ENCODE measurements at regions not wholly inside any gene's neighbourhood (a gene's known extent, or its start where the extent isn't known, plus 50 kb on each side); places are given as distances from the start of the nearest gene placed in this dataset.

- TF ChIP-seq ARNTL (CRISPR knock-in tag; IDR thresholded peaks at IDR 0.05; ENCODE audit: borderline replicate concordance, low read depth) = no peak
- TF ChIP-seq CREB5 (CRISPR knock-in tag; IDR thresholded peaks at IDR 0.05; ENCODE audit: low read depth) = no peak
- no peak for TF ChIP-seq ZFP3 (CRISPR knock-in tag; IDR thresholded peaks at IDR 0.05)
- TF ChIP-seq ZC3H10 (CRISPR knock-in tag; IDR thresholded peaks at IDR 0.05) = no peak
- TF ChIP-seq RARB (CRISPR knock-in tag; IDR thresholded peaks at IDR 0.05) = no peak
- no peak for TF ChIP-seq PATZ1 (CRISPR knock-in tag; IDR thresholded peaks at IDR 0.05; ENCODE audit: borderline replicate concordance)
- TF ChIP-seq TSHZ2 (CRISPR knock-in tag; IDR thresholded peaks at IDR 0.05) = no peak
- no peak for TF ChIP-seq SNAI2 (CRISPR knock-in tag; IDR thresholded peaks at IDR 0.05)
- TF ChIP-seq TCF4 (CRISPR knock-in tag; IDR thresholded peaks at IDR 0.05; ENCODE audit: borderline replicate concordance) = no peak
- no peak for TF ChIP-seq CSRNP3 (CRISPR knock-in tag; IDR thresholded peaks at IDR 0.05)
- no peak for TF ChIP-seq TOX (CRISPR knock-in tag; IDR thresholded peaks at IDR 0.05; ENCODE audit: borderline replicate concordance)
- TF ChIP-seq PPARA (CRISPR knock-in tag; IDR thresholded peaks at IDR 0.05; ENCODE audit: borderline replicate concordance) = no peak
- TF ChIP-seq ZNF70 (CRISPR knock-in tag; IDR thresholded peaks at IDR 0.05) = no peak
- TF ChIP-seq CSDC2 (CRISPR knock-in tag; IDR thresholded peaks at IDR 0.05) = no peak
Observed at GRCh38 chr18:24570716-24571115, 110.3 kb downstream of the HRH4 start.

Data from SK-N-SH treated with all-trans-retinoic acid at 6 μM for 48 hours (cell line).